Adrenal gland (tissue), 5 donors: ENCODE measurements at regions not wholly inside any gene's neighbourhood (a gene's known extent, or its start where the extent isn't known, plus 50 kb on each side); places are given as distances from the start of the nearest gene placed in this dataset.

Experiments used
- CTCF ChIP-seq, 6 experiments: fragments of 450-650 bp in 4 of 6; fragments of 200-600 bp in 2 of 6; sonication (generic) in 1 of 6; IDR thresholded peaks; 1 replicate in 5 of 6; 2 replicates in 1 of 6; pipeline versions ENCODE4 v1.5.1 to v1.8.0; 2016 to 2021; ENCODE audit warnings: antibody characterized with exemption in 6 of 6, mild to moderate bottlenecking in 2 of 6, moderate library complexity in 1 of 6
- POLR2A ChIP-seq, 2 donors: fragments of 450-650 bp; IDR thresholded peaks; one replicate each; pipeline ENCODE4 v1.6.1; 2017; ENCODE audit warnings: antibody characterized with exemption in 2 of 2, mild to moderate bottlenecking in 2 of 2, moderate library complexity in 1 of 2
- donor health status: DM: no; HTN: no; CAD: no.

DNA sequence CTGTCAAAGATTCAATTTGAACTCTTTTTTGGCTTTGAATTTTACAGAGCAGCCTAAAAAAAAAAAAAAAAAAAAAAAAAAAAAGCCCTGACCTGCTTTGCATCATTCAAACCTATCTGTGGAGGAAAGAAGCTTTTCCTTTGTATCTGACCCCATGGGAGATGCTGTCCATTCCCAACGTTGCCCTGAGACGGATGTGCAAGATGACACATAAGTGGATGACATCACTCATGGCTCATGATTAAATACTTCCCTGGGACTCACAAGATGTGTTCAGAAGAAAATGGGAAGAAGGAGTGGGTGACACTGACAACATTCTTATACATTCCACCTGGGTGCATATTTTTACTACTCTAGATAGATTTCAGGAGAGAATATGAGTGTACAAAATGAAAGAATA, 245.7 kb upstream of the ELAVL2 start:
- no peak for TF ChIP-seq CTCF (IDR thresholded peaks at IDR 0.05)
- TF ChIP-seq POLR2A (IDR thresholded peaks at IDR 0.05): no peak
